ENCODE measurements at regions not wholly inside any gene's neighbourhood (a gene's known extent, or its start where the extent isn't known, plus 50 kb on each side); places are given as distances from the start of the nearest gene placed in this dataset.

DNA sequence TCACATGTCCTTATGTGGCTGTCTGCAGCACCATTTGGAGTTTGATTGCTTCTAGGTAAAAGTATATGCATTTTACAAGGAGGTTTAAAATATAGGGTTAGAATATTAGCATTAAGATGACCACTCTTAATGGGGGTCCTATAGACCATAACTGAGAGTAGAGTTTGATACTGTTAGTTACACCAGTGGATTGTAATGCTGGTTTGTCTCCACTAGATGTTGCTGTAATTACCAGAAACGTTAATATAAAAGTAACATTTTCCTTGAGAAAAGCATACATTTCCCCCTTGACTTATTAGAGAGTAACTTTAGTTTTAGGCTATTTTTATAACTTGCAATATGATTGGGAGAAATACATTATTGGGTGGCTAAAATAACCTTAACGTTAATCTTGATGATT is 93.0 kb downstream of the ZXDA start:
- TF ChIP-seq POLR2A (IDR thresholded peaks at IDR 0.05; ENCODE audit: low read length) (no peak), GATA1 (IDR thresholded peaks at IDR 0.05; ENCODE audit: low read depth, low read length) (no peak)
